ENCODE measurements at regions not wholly inside any gene's neighbourhood (a gene's known extent, or its start where the extent isn't known, plus 50 kb on each side); places are given as distances from the start of the nearest gene placed in this dataset.

GRCh38 chr5:167574464-167574863 is 717.0 kb upstream of the WWC1 start:
- no peak for DNase-seq (ENCODE audit: low read depth in 4 of 4, low spot score in 1 of 4)

GRCh38 chr5:167575330-167575729 is 716.1 kb upstream of the WWC1 start:
- DNase-seq (ENCODE audit: low read depth in 4 of 4, low spot score in 1 of 4), result no peak

- no peak for DNase-seq (ENCODE audit: low read depth in 4 of 4, low spot score in 1 of 4)
Measured at GRCh38 chr5:167576126-167576525, 715.3 kb upstream of the WWC1 start.

GRCh38 chr5:167576897-167577296 is 714.5 kb upstream of the WWC1 start:
- DNase-seq (ENCODE audit: low read depth in 4 of 4, low spot score in 1 of 4), result no peak

- DNase-seq (ENCODE audit: low read depth in 4 of 4, low spot score in 1 of 4), result no peak
Measured at GRCh38 chr5:167577616-167578015, 713.8 kb upstream of the WWC1 start.

- DNase-seq (ENCODE audit: low read depth in 4 of 4, low spot score in 1 of 4), result no peak
Measured at GRCh38 chr5:167578977-167579692, 712.3 kb upstream of the WWC1 start.

- no peak for DNase-seq (ENCODE audit: low read depth in 4 of 4, low spot score in 1 of 4)
Measured at GRCh38 chr5:167579693-167580055, 711.8 kb upstream of the WWC1 start.

GRCh38 chr5:167580608-167581007 is 710.8 kb upstream of the WWC1 start:
- DNase-seq (ENCODE audit: low read depth in 4 of 4, low spot score in 1 of 4), result no peak

- no peak for DNase-seq (ENCODE audit: low read depth in 4 of 4, low spot score in 1 of 4)
Measured at GRCh38 chr5:167582283-167582682, 709.2 kb upstream of the WWC1 start.

- DNase-seq (ENCODE audit: low read depth in 4 of 4, low spot score in 1 of 4), result no peak
Measured at GRCh38 chr5:167582886-167583285, 708.6 kb upstream of the WWC1 start.

GRCh38 chr5:167585184-167585583 is 706.3 kb upstream of the WWC1 start:
- no peak for DNase-seq (ENCODE audit: low read depth in 4 of 4, low spot score in 1 of 4)

- no peak for DNase-seq (ENCODE audit: low read depth in 4 of 4, low spot score in 1 of 4)
Measured at GRCh38 chr5:167587772-167588437, 703.5 kb upstream of the WWC1 start.

GRCh38 chr5:167592114-167592513 is 699.3 kb upstream of the WWC1 start:
- DNase-seq (ENCODE audit: low read depth in 4 of 4, low spot score in 1 of 4), result no peak

- no peak for DNase-seq (ENCODE audit: low read depth in 4 of 4, low spot score in 1 of 4)
Measured at GRCh38 chr5:167593329-167594060, 698.0 kb upstream of the WWC1 start.

GRCh38 chr5:167594061-167594435 is 697.4 kb upstream of the WWC1 start:
- DNase-seq (ENCODE audit: low read depth in 4 of 4, low spot score in 1 of 4), result no peak

- DNase-seq (ENCODE audit: low read depth in 4 of 4, low spot score in 1 of 4), result no peak
Measured at GRCh38 chr5:167594750-167595149, 696.7 kb upstream of the WWC1 start.

GRCh38 chr5:167595196-167595595 is 696.2 kb upstream of the WWC1 start:
- DNase-seq (ENCODE audit: low read depth in 4 of 4, low spot score in 1 of 4), result no peak

GRCh38 chr5:167598166-167598565 is 693.3 kb upstream of the WWC1 start:
- DNase-seq (ENCODE audit: low read depth in 4 of 4, low spot score in 1 of 4), result no peak

GRCh38 chr5:167602067-167602466 is 689.4 kb upstream of the WWC1 start:
- no peak for DNase-seq (ENCODE audit: low read depth in 4 of 4, low spot score in 1 of 4)

GRCh38 chr5:167603135-167603534 is 688.3 kb upstream of the WWC1 start:
- DNase-seq (ENCODE audit: low read depth in 4 of 4, low spot score in 1 of 4), result no peak

- no peak for DNase-seq (ENCODE audit: low read depth in 4 of 4, low spot score in 1 of 4)
Measured at GRCh38 chr5:167608390-167609272, 682.8 kb upstream of the WWC1 start.
